Activated CD4-positive, alpha-beta T cell treated with anti-CD3 and anti-CD28 coated beads for 4 hours (primary cell): ENCODE measurements at regions not wholly inside any gene's neighbourhood (a gene's known extent, or its start where the extent isn't known, plus 50 kb on each side); places are given as distances from the start of the nearest gene placed in this dataset.
"Not testable (repeated sequence)": the region's sequence is repeated elsewhere in the genome, so short reads cannot be mapped to it uniquely, and the experiment has no call there.

Experiments
- DNase-seq, 2 donors: peaks; one replicate each; pipeline ENCODE4 v3.0.0-alpha.2; 2020

- DNase-seq: no peak
These were observed 795.4 kb upstream of the MGAT4C start for GRCh38 chr12:87051621-87052020.

GRCh38 chr12:87047691-87048090, 791.5 kb upstream of the MGAT4C start:
- DNase-seq: no peak

- no peak for DNase-seq
These were observed 783.3 kb upstream of the MGAT4C start for GRCh38 chr12:87039536-87039935.

GRCh38 chr12:87038098-87038497, 781.9 kb upstream of the MGAT4C start:
- DNase-seq: no peak

GRCh38 chr12:87025976-87026375, 769.8 kb upstream of the MGAT4C start:
- DNase-seq: no peak

- no peak for DNase-seq
These were observed 765.2 kb upstream of the MGAT4C start for GRCh38 chr12:87021400-87021799.

GRCh38 chr12:87020071-87020470, 763.9 kb upstream of the MGAT4C start:
- DNase-seq: no peak

- no peak for DNase-seq
These were observed 759.2 kb upstream of the MGAT4C start for GRCh38 chr12:87015352-87015751.

GRCh38 chr12:87008785-87009384, 752.7 kb upstream of the MGAT4C start:
- DNase-seq: no peak

GRCh38 chr12:87001102-87001501, 744.9 kb upstream of the MGAT4C start:
- no peak for DNase-seq

GRCh38 chr12:86985298-86985697, 729.1 kb upstream of the MGAT4C start:
- DNase-seq: no peak

GRCh38 chr12:86970595-86970994, 714.4 kb upstream of the MGAT4C start:
- not testable (repeated sequence) for DNase-seq

- no peak for DNase-seq
These were observed 703.7 kb upstream of the MGAT4C start for GRCh38 chr12:86959766-86960458.

- no peak for DNase-seq
These were observed 694.3 kb upstream of the MGAT4C start for GRCh38 chr12:86950444-86950843.

- no peak for DNase-seq
These were observed 693.9 kb upstream of the MGAT4C start for GRCh38 chr12:86950043-86950442.

GRCh38 chr12:86948851-86949250, 692.7 kb upstream of the MGAT4C start:
- no peak for DNase-seq

GRCh38 chr12:86945685-86946196, 689.5 kb upstream of the MGAT4C start:
- DNase-seq: no peak

- not testable (repeated sequence) for DNase-seq
These were observed 688.1 kb upstream of the MGAT4C start for GRCh38 chr12:86944197-86944819.

GRCh38 chr12:86931714-86932113, 675.5 kb upstream of the MGAT4C start:
- DNase-seq: no peak

GRCh38 chr12:86929962-86930361, 673.8 kb upstream of the MGAT4C start:
- DNase-seq: no peak

GRCh38 chr12:86917121-86917520, 660.9 kb upstream of the MGAT4C start:
- no peak for DNase-seq

- DNase-seq: no peak
These were observed 658.5 kb upstream of the MGAT4C start for GRCh38 chr12:86914721-86915120.

GRCh38 chr12:86911973-86912372, 655.8 kb upstream of the MGAT4C start:
- no peak for DNase-seq

- no peak for DNase-seq
These were observed 647.0 kb upstream of the MGAT4C start for GRCh38 chr12:86903159-86903558.
